Epidermal melanocyte (primary cell): ENCODE measurements at regions not wholly inside any gene's neighbourhood (a gene's known extent, or its start where the extent isn't known, plus 50 kb on each side); places are given as distances from the start of the nearest gene placed in this dataset.
"Not testable (repeated sequence)": the region's sequence is repeated elsewhere in the genome, so short reads cannot be mapped to it uniquely, and the experiment has no call there.

ENCODE experiments used
- DNase-seq: peaks from one replicate; pipeline ENCODE4 v3.0.0; 2011; ENCODE audit warnings: low spot score; ENCODE audit not compliant: insufficient read length

DNA sequence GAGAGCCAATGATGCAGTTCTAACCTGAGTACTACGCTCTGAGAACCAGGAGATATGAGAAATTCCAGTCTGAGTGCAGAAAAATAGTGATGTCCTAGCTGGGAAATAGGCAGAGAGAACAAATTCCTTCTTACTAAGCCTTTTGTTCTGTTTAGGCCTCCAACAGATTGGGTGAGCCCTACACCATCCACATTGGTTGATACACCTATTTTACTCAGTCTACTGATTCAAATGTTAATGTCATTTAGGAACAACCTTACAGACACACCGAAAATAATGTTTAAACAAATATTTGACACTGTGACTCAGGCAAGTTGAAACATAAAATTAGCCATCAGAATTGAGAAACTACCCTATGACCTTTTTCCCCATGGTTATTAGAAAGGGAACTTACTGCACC, 333.9 kb upstream of the IZUMO3 start:
- no peak for DNase-seq

DNA sequence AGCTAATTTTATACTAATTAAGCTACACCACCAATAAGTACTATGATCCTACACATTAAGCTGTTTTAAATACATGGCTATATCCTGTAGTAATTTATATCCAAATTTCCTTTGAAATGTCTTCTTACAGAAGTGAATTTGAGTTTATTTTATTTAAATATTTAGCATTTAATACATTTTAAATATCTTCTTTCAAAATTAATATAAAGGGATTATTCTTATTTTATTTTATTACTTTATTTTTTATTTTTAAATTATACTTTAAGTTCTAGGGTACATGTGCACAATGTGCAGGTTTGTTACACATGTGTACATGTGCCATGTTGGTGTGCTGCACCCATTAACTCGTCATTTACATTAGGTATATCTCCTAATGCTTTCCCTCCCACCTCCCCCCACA, 310.9 kb upstream of the IZUMO3 start:
- not testable (repeated sequence) for DNase-seq

DNA sequence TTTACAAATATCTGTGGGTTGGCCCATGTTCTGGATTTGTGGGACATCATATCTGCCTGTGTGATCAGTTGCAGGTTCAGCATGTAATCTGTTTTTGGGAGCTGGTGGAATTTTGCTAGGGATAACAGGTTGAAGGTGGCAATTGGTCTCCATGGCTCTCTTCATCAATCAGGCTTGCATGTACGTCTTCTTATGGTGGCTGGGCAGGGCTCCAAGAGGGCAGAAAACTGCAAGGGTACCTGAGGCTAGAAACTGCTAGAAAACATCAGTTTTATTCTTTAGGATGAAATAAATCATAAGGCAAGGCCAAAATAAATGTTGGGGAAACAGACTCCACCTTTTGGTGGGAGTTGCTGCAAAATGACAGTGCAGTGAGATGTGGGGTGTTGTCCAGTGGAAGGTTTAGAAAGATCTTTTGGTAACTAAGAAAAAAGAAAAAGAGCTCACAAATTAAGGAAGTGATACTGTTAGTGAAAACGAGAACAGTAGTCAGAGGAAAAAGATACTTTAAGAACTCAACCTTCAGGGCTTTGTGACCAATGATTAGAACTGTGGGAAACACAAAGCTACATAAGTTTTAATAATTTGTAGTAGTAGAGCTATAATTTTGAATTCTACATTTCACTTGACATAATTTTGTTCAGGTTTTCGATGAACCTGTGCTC, 300.7 kb upstream of the IZUMO3 start:
- DNase-seq: no peak

DNA sequence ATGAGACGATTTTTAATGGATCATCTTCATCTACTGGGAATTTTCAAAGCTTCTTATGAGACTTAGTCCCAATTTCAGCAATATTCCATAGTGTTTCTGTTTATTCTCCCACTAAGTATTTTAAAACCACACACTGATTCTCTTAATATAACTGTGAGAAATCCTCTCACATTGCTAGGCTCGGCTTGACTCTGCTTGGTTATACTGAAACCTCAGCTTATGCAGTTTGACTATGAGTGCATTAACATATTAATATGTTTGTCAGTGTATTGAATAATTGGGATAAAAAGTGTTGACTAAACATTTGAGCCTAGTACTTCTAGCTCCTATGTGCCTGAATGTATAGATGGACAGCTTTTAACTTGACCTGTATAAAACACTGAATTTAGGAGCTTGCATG, 298.5 kb upstream of the IZUMO3 start:
- DNase-seq: no peak

DNA sequence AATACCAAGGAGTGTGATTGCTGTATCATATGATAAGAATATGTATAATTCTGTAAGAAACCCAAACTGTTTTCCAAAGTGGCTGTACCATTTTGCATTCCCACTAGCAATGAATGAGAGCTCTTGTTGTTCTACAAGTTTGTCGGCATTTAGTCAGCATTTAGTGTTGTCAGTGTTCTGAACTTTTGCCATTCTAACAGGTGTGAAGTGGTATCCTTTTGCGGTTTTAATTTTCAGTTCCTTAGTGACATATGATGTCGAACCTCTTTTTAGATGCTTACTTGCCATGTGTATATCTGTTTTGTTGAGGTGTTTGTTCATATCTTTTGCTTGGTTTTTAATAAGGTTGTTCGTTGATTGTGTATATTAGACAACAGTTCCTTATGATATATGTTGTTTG, 296.3 kb upstream of the IZUMO3 start:
- DNase-seq: no peak

DNA sequence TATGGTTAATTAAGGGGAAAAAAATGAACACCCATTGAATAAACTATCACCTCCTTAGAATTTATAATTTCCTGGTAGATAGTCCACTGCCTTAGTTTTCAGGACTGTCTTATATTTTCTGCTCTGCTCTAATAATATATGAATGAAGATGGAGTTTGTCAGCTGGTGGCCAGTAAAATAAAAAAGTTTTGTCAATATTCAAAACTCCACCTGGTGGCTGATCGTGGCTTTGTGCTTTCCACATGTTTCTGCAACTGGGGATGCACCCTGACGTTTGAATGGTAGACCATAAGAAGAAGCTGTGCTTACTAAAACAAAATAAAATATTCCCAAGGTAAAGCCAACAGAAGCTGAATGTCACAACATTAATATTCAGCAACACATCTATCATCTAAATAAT, 286.6 kb upstream of the IZUMO3 start:
- DNase-seq: no peak

DNA sequence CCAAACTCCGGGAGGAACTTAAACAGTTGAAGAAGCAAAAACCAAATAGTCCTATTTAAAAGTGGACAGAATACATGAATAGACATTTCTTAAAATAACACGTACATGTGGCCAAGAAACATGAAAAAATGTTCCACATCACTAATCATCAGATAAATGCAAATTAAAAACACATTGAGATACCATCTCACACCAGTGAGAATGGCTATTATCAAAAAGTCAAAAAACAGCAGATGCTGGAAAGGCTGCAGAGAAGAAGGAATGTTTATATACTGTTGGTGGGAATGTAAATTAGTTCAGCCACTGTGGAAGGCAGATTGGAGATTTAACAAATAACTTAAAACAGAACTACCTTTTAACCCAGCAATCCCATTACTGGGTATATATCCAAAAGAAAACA, 283.0 kb upstream of the IZUMO3 start:
- DNase-seq: no peak

DNA sequence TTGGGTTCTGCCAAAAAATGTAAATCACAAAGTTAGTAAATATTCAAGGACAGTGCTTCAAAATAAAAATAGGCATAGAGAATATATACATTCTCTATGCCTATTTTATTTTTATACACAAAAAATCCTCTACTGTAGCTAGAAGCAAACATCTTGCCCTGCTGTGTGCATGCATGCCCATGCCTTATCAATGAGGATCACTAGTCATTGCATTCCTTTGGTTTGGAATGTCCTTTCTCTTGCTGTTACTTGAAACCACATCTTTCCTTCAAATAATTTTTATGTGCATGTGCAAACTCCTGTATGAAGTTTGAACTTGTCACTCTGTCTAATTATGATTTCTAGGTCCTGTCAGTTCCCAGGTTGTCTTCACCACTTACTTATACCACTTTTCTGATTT, 278.9 kb upstream of the IZUMO3 start:
- DNase-seq: no peak

DNA sequence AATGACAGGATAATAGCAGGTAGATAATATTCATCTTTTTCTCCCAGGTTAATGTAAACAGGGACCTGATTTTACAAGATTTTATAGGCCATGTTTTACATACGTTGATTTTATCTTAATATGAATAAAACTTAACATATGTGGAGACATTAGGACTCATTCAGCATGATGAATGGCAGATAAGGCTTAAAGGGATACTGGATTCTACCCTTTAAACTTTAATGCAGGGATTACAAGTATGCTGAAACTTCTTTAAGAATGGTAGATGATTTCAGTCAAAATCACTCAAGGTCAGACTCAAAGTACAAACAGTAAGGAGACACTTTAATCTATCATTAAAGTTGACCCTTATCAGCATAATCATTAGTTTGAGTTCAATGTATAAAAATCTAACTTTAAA, 274.5 kb upstream of the IZUMO3 start:
- no peak for DNase-seq

DNA sequence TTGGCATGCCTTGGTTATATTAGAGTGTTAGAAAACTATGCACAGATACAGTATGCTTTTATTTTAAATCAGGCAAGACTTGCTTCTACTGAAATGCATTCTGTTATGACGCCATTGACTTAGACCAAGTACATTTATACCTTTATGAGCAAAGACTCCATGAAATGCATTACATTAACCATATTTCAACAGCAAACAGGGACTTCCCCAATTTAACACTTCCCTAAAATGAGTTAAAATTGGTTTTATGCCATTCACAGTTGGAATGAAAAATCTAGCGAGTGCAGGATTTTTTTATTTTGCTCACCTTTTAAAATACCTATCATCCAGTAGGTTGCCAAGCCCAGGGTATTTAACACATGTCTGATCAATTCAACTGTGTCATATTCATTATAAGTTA, 272.1 kb upstream of the IZUMO3 start:
- DNase-seq: no peak

DNA sequence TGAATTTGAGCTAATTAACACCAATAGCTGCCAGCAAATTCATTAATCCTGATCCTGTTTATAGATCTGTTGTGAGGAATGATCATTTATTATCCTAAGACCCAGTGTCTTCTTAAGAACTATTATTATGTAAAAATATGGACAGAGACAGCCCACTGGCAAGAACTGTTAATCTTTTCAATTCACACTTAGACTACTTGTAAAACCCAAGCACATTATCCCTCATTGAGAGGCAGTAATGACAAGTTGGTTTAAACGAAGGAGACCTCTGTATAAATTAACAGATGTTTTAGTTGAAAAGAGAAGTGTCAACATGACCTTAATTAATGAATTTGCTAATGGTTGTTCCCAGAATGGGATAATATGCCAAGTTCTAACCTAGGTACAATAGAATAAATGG, 270.3 kb upstream of the IZUMO3 start:
- DNase-seq: no peak

DNA sequence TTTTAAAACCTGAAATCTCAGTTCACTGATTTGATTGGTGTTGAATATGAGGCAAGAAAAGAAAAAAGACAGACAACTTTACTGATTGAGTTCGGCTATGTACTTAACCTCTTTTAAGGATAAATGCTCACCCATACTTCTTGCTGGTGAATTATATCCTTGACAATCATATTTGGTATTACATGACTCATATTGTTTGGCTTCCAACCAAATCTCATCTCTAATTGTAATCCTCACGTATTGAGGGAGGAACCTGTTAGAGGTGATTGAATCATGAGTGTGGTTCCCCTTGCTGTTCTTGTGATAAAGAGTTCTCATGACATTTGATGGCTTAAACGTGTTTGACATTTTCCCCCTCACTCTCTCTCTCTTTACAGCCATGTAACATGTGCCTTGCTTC, 255.6 kb upstream of the IZUMO3 start:
- no peak for DNase-seq

DNA sequence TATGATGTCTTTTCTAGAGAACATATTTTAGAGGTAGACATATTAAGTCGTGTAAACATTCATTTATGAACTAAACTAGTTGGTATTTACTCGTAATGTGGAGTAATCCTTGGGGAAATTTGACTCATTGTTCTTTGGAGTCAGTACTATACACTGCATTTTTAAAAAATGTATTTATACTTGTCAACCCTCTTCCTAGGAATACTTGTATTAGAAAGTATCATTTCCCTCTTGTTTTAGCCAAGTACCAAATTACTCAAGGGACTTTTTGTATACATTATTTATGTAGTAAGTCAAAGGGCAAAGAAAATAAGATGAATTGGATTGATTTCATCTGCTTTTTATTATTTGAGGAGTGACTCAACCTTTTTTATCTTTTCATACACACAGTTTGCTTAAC, 248.1 kb upstream of the IZUMO3 start:
- DNase-seq: no peak

DNA sequence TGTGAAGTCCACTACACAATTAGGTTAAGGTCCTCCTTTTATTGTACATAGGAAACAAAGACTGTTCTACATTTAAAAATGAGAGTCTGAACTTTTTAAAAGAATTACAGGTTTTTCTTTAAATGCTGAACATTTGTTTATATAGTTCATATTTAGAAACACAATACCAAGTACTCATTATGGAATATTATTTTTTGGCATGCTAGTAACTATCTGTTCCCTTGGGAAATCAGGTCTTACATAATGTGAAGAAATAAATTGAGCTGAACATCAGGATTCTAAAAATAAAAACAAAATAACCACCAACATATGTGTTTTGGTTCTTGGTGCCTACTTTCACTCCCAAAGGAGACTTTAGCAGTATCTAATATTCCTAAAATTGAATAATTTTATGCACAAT, 230.5 kb upstream of the IZUMO3 start:
- DNase-seq: no peak

DNA sequence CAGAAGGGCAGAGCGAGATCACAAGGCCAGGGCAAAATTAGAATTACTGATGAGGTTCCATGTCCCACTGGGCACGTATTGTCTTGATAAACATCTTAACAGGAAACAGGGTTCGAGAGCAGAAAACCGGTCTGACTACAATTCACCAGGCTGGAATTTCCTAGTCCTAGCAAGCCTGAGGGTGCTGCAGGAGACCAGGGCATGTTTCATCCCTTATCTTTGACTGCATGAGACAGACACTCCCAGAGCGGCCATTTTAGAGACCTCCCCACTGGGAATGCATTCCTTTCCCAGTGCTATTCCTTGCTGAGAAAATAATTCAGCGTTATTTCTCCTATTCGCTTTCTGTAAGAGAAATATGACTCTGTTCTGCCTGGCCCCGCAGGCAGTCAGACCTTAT, 228.5 kb upstream of the IZUMO3 start:
- not testable (repeated sequence) for DNase-seq

DNA sequence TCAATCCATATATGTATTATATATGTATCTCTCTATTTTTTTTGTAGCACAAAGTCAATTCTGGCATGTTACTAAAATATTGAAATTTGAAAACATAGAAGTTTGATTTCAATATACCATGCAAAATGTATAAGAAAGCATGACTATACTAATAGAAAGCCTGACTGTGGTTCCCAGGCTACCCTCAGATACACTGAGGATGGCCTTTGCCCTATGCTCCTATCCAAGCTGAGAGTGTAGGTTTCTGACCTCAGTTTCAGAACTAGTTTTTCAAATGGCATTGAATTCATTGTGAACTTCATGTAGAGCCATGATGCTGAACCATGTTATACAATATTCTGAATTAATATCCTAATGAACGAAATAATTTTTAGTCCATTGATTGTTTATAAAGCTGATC, 220.4 kb upstream of the IZUMO3 start:
- no peak for DNase-seq

DNA sequence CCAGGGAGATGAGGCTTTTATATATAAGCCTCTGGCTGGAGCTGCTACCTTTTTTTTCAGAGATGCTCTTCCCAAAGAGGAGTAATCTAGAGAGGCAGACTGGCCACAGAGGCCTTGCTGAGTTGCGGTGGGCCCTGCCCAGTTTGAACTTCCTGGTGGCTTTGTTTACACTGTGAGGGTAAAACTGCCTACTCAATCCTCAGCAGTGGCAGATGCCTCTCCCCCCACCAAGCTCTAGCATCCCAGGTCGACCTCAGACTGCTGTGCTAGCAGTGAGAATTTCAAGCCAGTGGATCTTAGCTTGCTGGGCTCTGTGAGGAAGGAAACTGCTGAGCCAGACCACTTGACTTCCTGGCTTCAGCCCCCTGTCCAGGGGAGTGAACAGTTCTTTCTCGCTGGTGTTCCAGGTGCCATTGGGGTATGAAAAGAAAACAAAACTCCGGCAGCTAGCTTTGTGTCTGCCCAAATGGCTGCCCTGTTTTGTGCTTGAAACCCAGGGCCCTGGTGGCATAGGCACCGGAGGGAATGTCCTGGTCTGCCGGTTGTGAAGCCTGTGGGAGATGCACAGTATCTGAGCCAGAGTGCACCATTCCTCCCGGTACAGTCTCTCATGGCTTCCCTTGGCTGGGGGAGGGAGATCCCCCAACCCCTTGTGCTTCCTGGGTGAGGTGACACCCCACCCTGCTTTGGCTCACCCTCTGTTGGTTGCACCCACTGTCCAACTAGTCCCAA, 219.5 kb upstream of the IZUMO3 start:
- DNase-seq: no peak

DNA sequence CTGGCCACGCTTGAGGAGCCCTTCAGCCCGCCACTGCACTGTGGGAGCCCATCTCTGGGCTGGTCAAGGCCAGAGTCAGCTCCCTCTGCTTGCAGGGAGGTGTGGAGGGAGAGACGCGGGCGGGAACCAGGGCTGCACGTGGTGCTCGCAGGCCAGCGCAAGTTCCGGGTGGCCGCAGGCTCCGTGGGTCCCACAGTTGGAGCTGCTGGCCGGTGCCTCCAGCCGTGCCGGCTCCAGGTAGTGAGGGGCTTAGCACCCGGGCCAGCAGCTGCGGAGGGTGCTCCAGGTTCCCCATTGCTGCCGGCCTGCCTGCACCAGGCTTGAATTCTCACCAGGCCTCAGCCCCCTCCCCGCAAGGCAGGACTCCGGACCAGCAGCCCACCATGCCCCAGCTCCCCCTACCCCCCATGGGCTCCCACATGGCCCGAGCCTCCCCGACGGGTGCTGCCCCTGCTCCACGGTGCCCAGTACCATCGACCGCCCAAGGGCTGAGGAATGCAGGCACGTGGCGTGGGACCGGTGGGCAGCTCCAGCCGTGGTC, 192.8 kb upstream of the IZUMO3 start:
- no peak for DNase-seq

DNA sequence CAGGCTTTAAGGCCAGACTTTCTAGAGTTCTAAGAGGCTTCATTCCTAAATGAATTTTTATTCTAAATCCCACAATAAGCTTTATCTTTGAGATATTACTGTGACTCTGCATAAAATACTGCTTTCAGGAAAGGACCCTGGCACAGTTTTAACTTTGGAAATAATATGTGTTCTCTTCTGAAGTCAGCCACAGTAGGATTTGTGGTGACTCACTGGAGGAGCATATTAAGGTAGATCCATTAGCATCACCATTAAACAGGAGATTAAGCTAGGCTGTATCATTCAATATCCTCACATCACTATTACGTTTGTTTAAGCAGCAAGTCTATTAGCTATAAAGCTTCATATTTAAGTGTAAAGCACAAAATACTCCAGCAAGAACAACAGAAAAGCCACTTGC, 186.1 kb upstream of the IZUMO3 start:
- DNase-seq: no peak

DNA sequence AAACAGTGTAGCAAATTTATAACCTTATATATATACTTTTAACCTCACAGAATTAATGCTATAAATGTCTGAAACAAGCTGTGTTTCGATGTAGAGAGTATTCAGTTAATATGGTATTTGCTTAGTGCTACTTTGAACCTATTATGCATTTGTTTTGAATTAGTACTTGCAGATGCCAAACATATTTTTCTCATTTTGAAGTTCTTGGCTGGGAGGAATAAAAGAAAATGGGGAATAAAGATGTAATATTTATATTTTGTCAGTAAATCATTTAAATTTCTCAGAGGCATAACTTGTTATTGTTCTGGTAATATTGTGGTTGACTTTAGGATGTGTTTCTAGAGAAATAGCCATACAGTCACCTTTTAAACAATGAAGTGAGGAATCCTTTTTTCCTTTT, 175.9 kb upstream of the IZUMO3 start:
- no peak for DNase-seq

DNA sequence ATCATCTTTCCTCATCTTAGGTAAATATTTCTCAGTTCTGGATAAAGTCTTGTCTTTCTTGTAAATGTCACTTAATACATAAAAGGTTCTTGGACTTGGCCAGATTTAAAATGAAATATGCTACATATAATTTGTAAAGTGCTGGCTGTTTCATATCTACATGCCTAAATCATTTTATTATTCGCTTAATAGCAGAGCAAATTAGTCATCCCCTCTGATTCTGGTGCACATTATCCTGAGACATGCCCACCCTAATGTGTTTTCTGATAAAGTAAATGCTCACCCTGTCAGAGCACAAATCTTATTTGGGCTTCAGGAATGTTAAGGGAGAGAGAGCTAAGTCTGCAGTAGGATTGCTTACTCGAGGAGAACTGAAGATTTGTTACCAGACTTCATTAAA, 166.5 kb upstream of the IZUMO3 start:
- DNase-seq: no peak

DNA sequence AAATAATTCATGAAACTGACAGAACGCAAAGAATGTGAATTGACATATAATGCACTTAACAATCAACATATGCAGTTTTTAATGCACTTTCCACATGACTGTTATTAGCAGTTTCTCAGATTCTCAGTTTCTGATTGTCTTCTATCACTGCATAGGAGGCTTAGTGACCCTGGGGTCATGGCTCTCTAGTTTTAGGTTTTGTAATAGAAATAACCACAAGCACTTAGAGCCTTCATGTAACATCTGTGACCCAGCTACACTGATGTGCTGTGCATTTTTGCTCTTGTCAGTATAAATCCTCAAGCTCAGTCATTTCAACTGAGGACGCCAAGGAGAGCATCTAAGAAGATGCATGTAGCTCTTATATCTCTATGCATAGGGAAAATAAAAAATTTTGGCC, 163.1 kb upstream of the IZUMO3 start:
- no peak for DNase-seq

DNA sequence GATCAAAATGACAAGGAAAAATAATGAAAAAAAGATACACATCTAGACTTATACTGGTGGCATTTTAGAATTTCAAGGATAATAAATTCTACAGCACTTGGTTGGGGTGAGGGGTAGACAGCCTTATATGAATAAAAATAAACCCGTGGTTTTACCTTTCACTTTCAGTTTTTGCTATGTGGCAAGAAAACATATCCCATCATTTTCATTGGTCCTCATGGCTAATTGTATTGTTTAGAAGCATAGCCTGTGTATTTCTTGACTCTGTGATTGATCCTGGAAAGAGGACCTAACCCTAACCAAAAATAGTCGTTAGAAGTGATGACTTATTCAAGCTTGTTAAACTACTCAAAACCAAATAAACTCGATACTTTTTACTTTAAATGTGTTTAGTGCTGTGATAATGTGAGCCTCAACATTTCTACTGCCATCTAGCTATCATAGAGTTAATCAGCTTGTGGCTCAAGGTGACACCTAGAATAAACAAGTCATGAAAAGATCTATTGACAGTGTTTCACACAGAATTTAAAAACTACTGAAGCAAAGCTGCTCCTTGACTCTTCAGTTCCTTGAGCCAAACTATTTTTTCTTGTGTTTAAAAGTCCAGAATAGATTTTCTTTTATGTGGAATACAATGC, 153.3 kb upstream of the IZUMO3 start:
- no peak for DNase-seq
